ENCODE measurements at regions not wholly inside any gene's neighbourhood (a gene's known extent, or its start where the extent isn't known, plus 50 kb on each side); places are given as distances from the start of the nearest gene placed in this dataset.

DNA sequence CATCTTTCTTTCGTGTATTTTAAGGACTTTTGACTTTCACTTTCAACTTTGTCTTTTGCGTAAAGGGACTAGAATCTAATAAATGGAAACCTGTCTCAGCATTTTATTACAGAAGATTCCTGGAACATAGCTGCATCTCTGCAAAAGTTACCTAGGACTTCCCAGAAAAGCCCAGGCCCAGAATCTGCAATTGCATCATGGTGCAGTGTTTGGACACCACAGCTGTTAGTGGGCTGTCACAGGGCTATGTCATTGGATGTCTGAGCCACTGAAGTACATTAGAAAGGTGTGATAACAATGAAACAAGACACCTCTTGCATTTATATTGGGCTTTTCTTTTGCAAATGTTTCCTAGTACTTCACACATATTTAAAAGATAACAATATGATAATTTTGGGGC lies 199.9 kb upstream of the IGF1 start:
- no peak for TF ChIP-seq EZH2phosphoT487 (IDR thresholded peaks at IDR 0.05)
- TF ChIP-seq EZH2 (IDR thresholded peaks at IDR 0.05): no peak
- TF ChIP-seq, protein P1, sequence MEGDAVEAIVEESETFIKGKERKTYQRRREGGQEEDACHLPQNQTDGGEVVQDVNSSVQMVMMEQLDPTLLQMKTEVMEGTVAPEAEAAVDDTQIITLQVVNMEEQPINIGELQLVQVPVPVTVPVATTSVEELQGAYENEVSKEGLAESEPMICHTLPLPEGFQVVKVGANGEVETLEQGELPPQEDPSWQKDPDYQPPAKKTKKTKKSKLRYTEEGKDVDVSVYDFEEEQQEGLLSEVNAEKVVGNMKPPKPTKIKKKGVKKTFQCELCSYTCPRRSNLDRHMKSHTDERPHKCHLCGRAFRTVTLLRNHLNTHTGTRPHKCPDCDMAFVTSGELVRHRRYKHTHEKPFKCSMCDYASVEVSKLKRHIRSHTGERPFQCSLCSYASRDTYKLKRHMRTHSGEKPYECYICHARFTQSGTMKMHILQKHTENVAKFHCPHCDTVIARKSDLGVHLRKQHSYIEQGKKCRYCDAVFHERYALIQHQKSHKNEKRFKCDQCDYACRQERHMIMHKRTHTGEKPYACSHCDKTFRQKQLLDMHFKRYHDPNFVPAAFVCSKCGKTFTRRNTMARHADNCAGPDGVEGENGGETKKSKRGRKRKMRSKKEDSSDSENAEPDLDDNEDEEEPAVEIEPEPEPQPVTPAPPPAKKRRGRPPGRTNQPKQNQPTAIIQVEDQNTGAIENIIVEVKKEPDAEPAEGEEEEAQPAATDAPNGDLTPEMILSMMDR (IDR thresholded peaks at IDR 0.05): no peak
- no peaks in the 10 kb centered on the region for H3K36me3 ChIP-seq
- H3K4me1 ChIP-seq: no peaks in the 10 kb centered on the region
- H3K9me3 ChIP-seq (ENCODE audit: low read depth): no peaks in the 10 kb centered on the region
- no peak overlapping the region for H2AFZ ChIP-seq (replicated peaks)
- H4K20me1 ChIP-seq (ENCODE audit: low read depth): no peaks in the 10 kb centered on the region
- Mint-ChIP-seq H3K27me3 (ENCODE audit: insufficient read depth, low read depth) (no peaks in the 10 kb centered on the region), H3K4me3 (no peak overlapping the region), H3K27ac (no peak overlapping the region), H3K9me3 (no peaks in the 10 kb centered on the region), H3K36me3 (no peaks in the 10 kb centered on the region), H3K4me1 (no peaks in the 10 kb centered on the region)
- no peaks in the 10 kb centered on the region for H3F3A ChIP-seq (ENCODE audit: low read depth)
- H3K4me2 ChIP-seq: no peak overlapping the region
- H3K27me3 ChIP-seq: no peaks in the 10 kb centered on the region
- H3K9ac ChIP-seq: no peak overlapping the region
- H3K4me3 ChIP-seq: no peak overlapping the region
- no peak overlapping the region for H3K27ac ChIP-seq
- no peaks in the 10 kb centered on the region for H3K79me2 ChIP-seq (ENCODE audit: low read depth)
- no peak for DNase-seq (ENCODE audit: low spot score)

DNA sequence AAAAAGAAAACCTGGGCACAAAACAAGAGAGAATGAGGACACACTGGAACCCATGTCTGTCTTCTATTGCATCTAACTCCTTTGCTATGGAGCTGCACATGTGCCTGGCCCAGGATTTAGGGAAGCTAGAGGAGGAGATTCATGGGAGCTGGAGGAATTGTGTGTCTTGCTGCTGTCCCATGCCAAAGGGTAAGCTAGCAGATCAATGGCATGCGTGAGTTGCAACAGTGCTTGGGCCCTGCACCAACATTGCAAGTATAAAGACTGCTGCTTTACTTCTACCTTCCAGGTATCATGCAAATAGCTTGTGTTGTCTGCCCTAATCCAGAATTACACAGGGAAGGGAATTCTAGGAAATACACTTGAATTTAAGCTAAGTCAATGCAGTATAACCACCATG lies 196.4 kb upstream of the IGF1 start:
- Histone ChIP-seq H3K4me1 (no peaks in the 10 kb centered on the region), H3K9ac (no peak overlapping the region), H3F3A (ENCODE audit: low read depth) (no peaks in the 10 kb centered on the region), H3K36me3 (no peaks in the 10 kb centered on the region), H3K79me2 (ENCODE audit: low read depth) (no peaks in the 10 kb centered on the region), H3K4me2 (no peak overlapping the region), H3K4me3 (no peak overlapping the region), H3K27ac (no peak overlapping the region), H3K9me3 (ENCODE audit: low read depth) (peaks cover 4% of the 10 kb centered on the region), H3K27me3 (no peaks in the 10 kb centered on the region), H4K20me1 (ENCODE audit: low read depth) (no peaks in the 10 kb centered on the region), H2AFZ (replicated peaks) (no peak overlapping the region)
- no peak for TF ChIP-seq EZH2 (IDR thresholded peaks at IDR 0.05)
- TF ChIP-seq, protein P1 (IDR thresholded peaks at IDR 0.05): no peak
- TF ChIP-seq EZH2phosphoT487 (IDR thresholded peaks at IDR 0.05): no peak
- Mint-ChIP-seq H3K36me3 (no peaks in the 10 kb centered on the region), H3K4me1 (no peaks in the 10 kb centered on the region), H3K4me3 (no peak overlapping the region), H3K27me3 (ENCODE audit: insufficient read depth, low read depth) (peaks cover 2% of the 10 kb centered on the region), H3K9me3 (peaks cover 7% of the 10 kb centered on the region), H3K27ac (no peak overlapping the region)
- DNase-seq (ENCODE audit: low spot score): no peak

DNA sequence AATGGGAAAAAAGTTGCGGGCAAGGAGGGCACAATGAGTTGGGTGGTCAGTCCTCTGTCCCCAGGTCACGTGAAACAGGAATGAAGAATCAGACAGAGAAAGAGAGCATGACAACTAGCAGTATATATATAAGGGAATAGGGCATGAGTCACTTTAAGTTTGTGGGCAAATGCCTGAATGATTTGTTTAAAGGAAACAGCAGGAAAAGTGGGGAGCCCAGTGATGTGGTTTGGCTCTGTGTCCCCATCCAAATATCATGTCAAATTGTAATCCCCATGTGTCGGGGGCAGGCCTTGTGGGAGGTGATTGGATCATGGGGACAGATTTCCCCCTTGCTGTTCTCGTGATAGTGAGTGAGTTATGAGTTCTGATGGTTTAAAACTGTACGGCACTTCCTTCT lies 195.3 kb upstream of the IGF1 start:
- Mint-ChIP-seq H3K27me3 (ENCODE audit: insufficient read depth, low read depth) (peaks cover 2% of the 10 kb centered on the region), H3K4me1 (no peaks in the 10 kb centered on the region), H3K36me3 (no peaks in the 10 kb centered on the region), H3K27ac (no peak overlapping the region), H3K4me3 (no peak overlapping the region), H3K9me3 (peaks cover 7% of the 10 kb centered on the region)
- no peak overlapping the region for H3K4me3 ChIP-seq
- H3K9me3 ChIP-seq (ENCODE audit: low read depth): peaks cover 4% of the 10 kb centered on the region
- H3K9ac ChIP-seq: no peak overlapping the region
- H4K20me1 ChIP-seq (ENCODE audit: low read depth): no peaks in the 10 kb centered on the region
- H3K79me2 ChIP-seq (ENCODE audit: low read depth): no peaks in the 10 kb centered on the region
- H3K36me3 ChIP-seq: no peaks in the 10 kb centered on the region
- no peaks in the 10 kb centered on the region for H3K4me1 ChIP-seq
- TF ChIP-seq EZH2 (IDR thresholded peaks at IDR 0.05) (no peak), EZH2phosphoT487 (IDR thresholded peaks at IDR 0.05) (no peak)
- TF ChIP-seq, protein P1 (IDR thresholded peaks at IDR 0.05): no peak
- H3K4me2 ChIP-seq: no peak overlapping the region
- H3K27ac ChIP-seq: no peak overlapping the region
- no peak overlapping the region for H2AFZ ChIP-seq (replicated peaks)
- DNase-seq (ENCODE audit: low spot score): no peak
- H3K27me3 ChIP-seq: no peaks in the 10 kb centered on the region
- H3F3A ChIP-seq (ENCODE audit: low read depth): no peaks in the 10 kb centered on the region

Data from neural progenitor cell (in vitro differentiated cells).